Midbrain (tissue), 1 donor: ENCODE measurements at regions not wholly inside any gene's neighbourhood (a gene's known extent, or its start where the extent isn't known, plus 50 kb on each side); places are given as distances from the start of the nearest gene placed in this dataset.
"Not testable (repeated sequence)": the region's sequence is repeated elsewhere in the genome, so short reads cannot be mapped to it uniquely, and the experiment has no call there.

Experiments used
- DNase-seq: peaks from one replicate; lab custom pipeline; 2025; lab: John Stamatoyannopoulos, UW

DNA sequence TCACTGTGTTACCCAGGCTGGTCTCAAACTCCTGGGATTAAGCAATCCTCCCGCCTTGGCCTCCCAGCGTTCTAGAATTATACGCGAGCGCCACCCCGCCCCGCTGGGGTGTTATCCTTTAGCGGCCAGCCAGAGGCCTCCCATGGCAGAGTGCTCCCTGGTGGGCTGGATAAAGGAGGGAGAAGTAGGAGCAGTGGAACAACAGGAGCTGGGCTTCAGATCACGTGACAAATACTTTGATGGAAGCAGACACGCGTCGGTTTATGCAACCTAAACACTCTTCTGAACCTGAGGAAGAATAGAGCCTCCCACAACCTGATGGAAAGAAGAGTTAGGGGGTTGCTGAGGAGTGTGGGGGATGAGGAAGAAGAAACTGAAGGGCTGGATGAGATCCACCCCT, 2114.0 kb downstream of the TP53TG3F start:
- no peak for DNase-seq

GRCh38 chr16:35574011-35574410, 2114.6 kb downstream of the TP53TG3F start:
- no peak for DNase-seq

GRCh38 chr16:35574454-35575431, 2115.3 kb downstream of the TP53TG3F start:
- DNase-seq = no peak

DNA sequence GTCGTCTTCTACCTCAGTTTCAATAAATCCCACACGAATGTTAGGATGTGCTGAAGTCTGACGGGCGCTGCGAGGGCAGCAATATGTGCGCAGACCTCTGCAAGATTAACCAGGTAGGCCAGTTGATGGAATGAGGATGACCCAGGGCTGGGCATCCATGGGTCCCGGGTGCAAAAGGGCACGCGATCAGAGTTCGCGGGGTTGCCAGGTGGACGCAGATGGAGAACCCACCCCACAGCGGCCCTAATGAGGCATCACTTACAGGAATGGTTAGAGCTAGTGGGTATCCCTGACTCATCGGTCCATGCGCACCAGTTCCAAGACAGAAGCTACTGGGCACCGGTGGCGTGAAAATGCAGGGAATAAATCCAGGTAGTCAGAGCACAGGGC, 2116.0 kb downstream of the TP53TG3F start:
- no peak for DNase-seq

- DNase-seq = no peak
These were observed 2126.0 kb downstream of the TP53TG3F start for GRCh38 chr16:35585411-35585810.

GRCh38 chr16:35590913-35591312, 2131.5 kb downstream of the TP53TG3F start:
- DNase-seq = not testable (repeated sequence)

GRCh38 chr16:35596467-35596866, 2137.1 kb downstream of the TP53TG3F start:
- DNase-seq = no peak

DNA sequence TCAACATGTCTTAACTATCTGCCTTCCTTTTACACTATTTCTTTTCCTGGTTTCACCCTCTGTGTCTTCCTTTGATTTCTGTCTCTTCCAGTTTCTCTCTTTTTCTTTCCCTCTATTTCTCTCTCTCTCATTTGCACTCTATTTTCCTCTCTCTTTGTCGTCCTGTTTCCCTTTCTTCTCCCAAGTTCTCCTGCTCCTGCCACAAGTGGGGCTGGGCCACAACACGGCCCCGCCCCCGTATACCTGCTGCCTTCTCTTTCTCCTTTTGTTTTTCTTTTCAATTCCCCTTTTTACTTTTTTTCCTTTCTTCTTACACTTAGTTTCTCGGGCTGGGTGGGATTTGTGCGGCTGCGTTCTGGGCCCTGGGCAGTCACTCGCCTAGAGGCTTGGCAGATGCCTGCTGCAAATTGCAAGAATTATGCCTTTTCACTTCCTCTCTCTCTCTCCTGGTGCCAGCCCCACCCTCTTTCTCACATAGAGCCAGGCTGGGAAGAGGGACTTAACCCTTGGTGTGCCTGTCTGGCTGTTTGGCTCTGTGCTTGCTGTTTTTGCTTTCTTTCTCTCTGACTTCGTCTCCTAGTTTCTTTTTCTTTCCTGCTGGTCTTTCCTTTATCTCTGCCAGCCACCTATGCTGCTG, 2139.4 kb downstream of the TP53TG3F start:
- DNase-seq = no peak

GRCh38 chr16:35599429-35600160, 2140.2 kb downstream of the TP53TG3F start:
- DNase-seq = no peak

DNA sequence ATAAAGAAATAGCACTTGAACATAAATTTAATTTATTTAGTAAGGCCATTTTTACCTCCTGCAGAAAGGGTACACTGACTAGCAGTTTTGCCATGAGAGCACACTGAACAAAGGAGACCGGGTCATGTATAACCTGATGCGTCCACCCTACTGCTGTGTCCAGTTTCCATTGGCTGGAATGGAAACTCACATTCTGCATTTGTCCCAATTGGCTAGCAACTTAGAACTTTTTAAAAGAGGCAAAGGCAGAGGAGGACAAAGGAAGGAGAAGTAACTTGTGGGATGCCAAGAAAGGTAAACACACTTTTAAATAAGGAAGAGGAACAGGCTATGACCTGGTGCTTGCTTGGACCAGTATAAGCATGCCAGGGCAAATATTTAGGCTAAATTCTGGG, 2140.7 kb downstream of the TP53TG3F start:
- not testable (repeated sequence) for DNase-seq

GRCh38 chr16:35602116-35602515, 2142.7 kb downstream of the TP53TG3F start:
- no peak for DNase-seq

- DNase-seq = not testable (repeated sequence)
These were observed 2144.0 kb downstream of the TP53TG3F start for GRCh38 chr16:35603371-35603770.

DNA sequence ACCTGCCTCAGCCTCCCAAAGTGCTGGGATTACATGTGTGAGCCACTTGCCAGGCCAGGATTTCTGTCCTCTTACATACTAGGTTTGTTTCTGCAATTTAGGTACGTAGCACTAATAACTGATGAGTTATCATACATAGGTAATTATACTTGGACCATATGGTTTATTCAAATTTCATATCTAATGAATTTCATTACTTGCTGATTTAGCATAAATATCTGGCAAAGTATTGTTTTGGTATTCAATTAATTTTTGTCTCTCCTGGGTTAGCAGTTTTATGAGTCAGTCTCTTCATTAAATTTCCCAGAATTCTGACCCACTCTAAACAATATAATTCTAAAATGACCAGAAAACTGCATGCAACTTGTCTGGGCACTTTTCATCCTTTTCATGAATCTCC, 2146.5 kb downstream of the TP53TG3F start:
- DNase-seq = no peak

GRCh38 chr16:35614883-35615282, 2155.5 kb downstream of the TP53TG3F start:
- DNase-seq = not testable (repeated sequence)

DNA sequence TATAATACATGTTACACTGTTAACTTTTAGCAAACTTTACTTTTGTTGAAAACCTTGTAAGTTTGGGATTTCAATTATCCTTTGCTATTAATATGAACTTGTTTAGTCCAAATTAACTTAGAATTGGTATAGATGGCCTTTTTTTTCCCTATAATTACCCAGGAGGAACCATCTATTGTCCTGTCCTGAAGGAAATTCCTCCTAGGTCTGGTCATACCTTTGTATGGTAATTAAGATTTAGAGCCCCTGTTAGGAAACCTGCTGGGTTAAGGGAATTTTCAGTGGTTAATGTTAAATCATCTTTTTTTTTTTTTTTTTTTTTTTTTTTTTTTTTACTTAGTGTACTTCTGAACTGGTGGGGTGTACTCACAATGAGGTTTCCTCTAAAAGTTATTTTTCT, 2159.8 kb downstream of the TP53TG3F start:
- not testable (repeated sequence) for DNase-seq

- DNase-seq = no peak
These were observed 2166.6 kb downstream of the TP53TG3F start for GRCh38 chr16:35626041-35626440.

DNA sequence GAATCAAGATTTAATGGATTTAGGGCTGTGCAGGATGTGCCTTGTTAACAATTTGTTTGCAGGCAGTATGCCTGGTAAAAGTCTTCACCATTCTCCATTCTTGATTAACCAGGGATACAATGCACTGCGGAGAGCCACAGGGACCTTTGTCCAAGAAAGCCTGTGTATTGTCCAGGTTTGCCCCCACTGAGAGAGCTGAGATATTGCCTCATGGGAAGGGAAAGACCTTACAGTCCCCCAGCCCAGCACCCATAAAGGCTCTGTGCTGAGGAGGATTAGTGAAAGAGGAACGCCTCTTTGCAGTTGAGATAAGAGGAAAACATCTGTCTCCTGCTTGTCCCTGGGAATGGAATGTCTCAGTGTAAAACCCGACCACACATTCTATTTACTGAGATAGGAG, 2169.6 kb downstream of the TP53TG3F start:
- DNase-seq = no peak

GRCh38 chr16:35631261-35631945, 2172.0 kb downstream of the TP53TG3F start:
- DNase-seq = no peak

DNA sequence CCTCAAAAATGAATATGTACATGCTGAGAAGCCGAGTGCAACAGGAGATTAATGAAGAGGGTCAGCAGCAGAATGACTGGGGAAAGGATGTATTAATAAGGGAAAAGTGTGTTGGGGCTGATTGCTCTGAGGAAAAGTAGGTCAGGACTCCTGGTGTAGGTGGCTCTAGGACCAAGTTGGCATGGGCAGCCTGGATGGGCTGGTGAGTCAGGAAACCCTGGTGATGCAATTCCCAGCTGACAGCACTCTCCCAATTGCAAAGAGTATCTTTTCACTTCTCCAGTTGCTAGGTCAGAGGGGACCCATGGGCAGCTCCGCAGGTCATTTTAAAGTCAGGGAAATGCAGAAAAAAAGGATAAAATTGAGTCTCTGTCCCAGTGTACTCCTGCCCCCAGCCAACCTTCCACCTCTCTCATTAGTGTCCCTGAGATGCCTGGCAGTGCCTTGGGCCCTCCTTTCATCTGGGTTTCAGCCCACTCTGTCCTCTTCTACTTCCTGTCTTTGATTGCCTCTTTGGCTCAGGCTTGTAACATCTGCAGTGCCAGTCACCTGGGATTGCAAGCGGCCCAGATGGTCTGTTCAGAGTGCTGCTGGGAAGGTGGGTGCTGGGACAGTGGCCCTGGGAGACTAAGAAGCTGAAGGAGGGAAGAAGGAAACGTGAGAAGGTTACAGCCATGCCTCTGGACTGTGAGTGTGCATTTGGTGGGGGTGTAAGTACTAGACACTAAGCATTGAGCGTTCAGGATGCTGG, 2177.2 kb downstream of the TP53TG3F start:
- no peak for DNase-seq

GRCh38 chr16:35637683-35638082, 2178.3 kb downstream of the TP53TG3F start:
- no peak for DNase-seq
